HEK293 (cell line): ENCODE measurements at regions not wholly inside any gene's neighbourhood (a gene's known extent, or its start where the extent isn't known, plus 50 kb on each side); places are given as distances from the start of the nearest gene placed in this dataset.

Source experiments
- CTCF ChIA-PET: fragments of 350-600 bp; formaldehyde crosslinking; extraction: SDS; loops from one replicate; lab custom pipeline; 2021; ENCODE audit warnings: antibody characterized with exemption; lab: Yijun Ruan, JAX
- POLR2A ChIA-PET: fragments of 300-600 bp; formaldehyde crosslinking; extraction: SDS; loops from one replicate; lab custom pipeline; 2020; ENCODE audit warnings: antibody characterized with exemption, inconsistent platforms; lab: Yijun Ruan, JAX
- H3K27ac ChIP-seq: fragments of 200-500 bp; sonication (Bioruptor generic); 2 replicates; pipeline ENCODE4 v1.5.1; 2014; ENCODE audit warnings: low read depth, low read length, control low read depth, inconsistent platforms; ENCODE audit errors: extremely low read depth
- H3K36me3 ChIP-seq, 2 experiments: fragments of 200-500 bp in 1 of 2; sonication (Bioruptor generic) in 1 of 2; 1 replicate in 1 of 2; 2 replicates in 1 of 2; pipeline ENCODE4 v1.5.1; 2014 to 2017; ENCODE audit warnings: inconsistent platforms in 2 of 2, low read length in 2 of 2; ENCODE audit not compliant: control insufficient read depth in 2 of 2, insufficient read depth in 1 of 2
- H3K4me1 ChIP-seq: fragments of 200-500 bp; sonication (Bioruptor generic); 2 replicates; pipeline ENCODE4 v1.5.1; 2014; ENCODE audit warnings: mild to moderate bottlenecking, low read length, inconsistent platforms; ENCODE audit not compliant: control insufficient read depth, insufficient read depth
- H3K4me3 ChIP-seq: 2 replicates; pipeline ENCODE4 v1.5.1; 2011; ENCODE audit warnings: low read depth, mild to moderate bottlenecking, control low read depth, low read length, moderate library complexity
- H3K9me3 ChIP-seq: fragments of 200-500 bp; sonication (Bioruptor generic); 2 replicates; pipeline ENCODE4 v1.5.1; 2014; ENCODE audit warnings: low read depth, low read length, inconsistent platforms; ENCODE audit not compliant: control insufficient read depth, insufficient read depth
- GFI1B ChIP-seq: fragments of 450-650 bp; formaldehyde crosslinking; IDR thresholded peaks from 2 replicates; pipeline ENCODE4 v1.5.1; 2016; ENCODE audit warnings: missing biosample characterization, missing genetic modification characterization
- HOXA7 ChIP-seq: sonication (generic); formaldehyde crosslinking; IDR thresholded peaks from 2 replicates; pipeline ENCODE4 v1.8.1; 2022; ENCODE audit warnings: missing genetic modification reagents, borderline replicate concordance
- KLF1 ChIP-seq: fragments of 450-650 bp; formaldehyde crosslinking; IDR thresholded peaks from 2 replicates; pipeline ENCODE4 v1.5.1; 2016; ENCODE audit warnings: missing biosample characterization, missing genetic modification characterization
- KLF16 ChIP-seq: fragments of 450-650 bp; formaldehyde crosslinking; IDR thresholded peaks from 2 replicates; pipeline ENCODE4 v1.5.1; 2017; ENCODE audit warnings: missing biosample characterization, missing genetic modification characterization
- MYNN ChIP-seq: fragments of 450-650 bp; formaldehyde crosslinking; IDR thresholded peaks from 2 replicates; pipeline ENCODE4 v1.5.1; 2016; ENCODE audit warnings: missing biosample characterization, missing genetic modification characterization, borderline replicate concordance
- MZF1 ChIP-seq: fragments of 450-650 bp; formaldehyde crosslinking; IDR thresholded peaks from 2 replicates; pipeline ENCODE4 v1.5.1; 2017; ENCODE audit warnings: missing biosample characterization, missing genetic modification characterization, borderline replicate concordance
- OVOL3 ChIP-seq: fragments of 450-650 bp; formaldehyde crosslinking; IDR thresholded peaks from 2 replicates; pipeline ENCODE4 v1.5.1; 2016; ENCODE audit warnings: missing biosample characterization, missing genetic modification characterization
- RBAK ChIP-seq: fragments of 450-650 bp; formaldehyde crosslinking; IDR thresholded peaks from 2 replicates; pipeline ENCODE4 v1.5.1; 2016; ENCODE audit warnings: missing biosample characterization, missing genetic modification characterization
- SP2 ChIP-seq: fragments of 450-650 bp; formaldehyde crosslinking; IDR thresholded peaks from 2 replicates; pipeline ENCODE4 v1.5.1; 2016; ENCODE audit warnings: missing biosample characterization, missing genetic modification characterization
- ZBTB8A ChIP-seq: fragments of 450-650 bp; formaldehyde crosslinking; IDR thresholded peaks from 2 replicates; pipeline ENCODE4 v1.5.1; 2016; ENCODE audit warnings: missing biosample characterization, missing genetic modification characterization
- ZNF175 ChIP-seq: fragments of 450-650 bp; formaldehyde crosslinking; IDR thresholded peaks from 2 replicates; pipeline ENCODE4 v1.5.1; 2016; ENCODE audit warnings: missing biosample characterization, missing genetic modification characterization
- ZNF184 ChIP-seq: fragments of 450-650 bp; IDR thresholded peaks from 2 replicates; pipeline ENCODE4 v1.5.1; 2018; ENCODE audit warnings: missing biosample characterization, mild to moderate bottlenecking, missing genetic modification characterization
- ZNF341 ChIP-seq: fragments of 450-650 bp; formaldehyde crosslinking; IDR thresholded peaks from 2 replicates; pipeline ENCODE4; 2016; ENCODE audit warnings: low read depth, missing biosample characterization, missing genetic modification characterization
- ZNF548 ChIP-seq: fragments of 450-650 bp; formaldehyde crosslinking; IDR thresholded peaks from 2 replicates; pipeline ENCODE4 v1.5.1; 2016; ENCODE audit warnings: missing biosample characterization, missing genetic modification characterization
- ZNF558 ChIP-seq: fragments of 450-650 bp; formaldehyde crosslinking; IDR thresholded peaks from 2 replicates; pipeline ENCODE4 v1.5.1; 2016; ENCODE audit warnings: missing biosample characterization, missing genetic modification characterization
- ZNF660 ChIP-seq: fragments of 450-650 bp; IDR thresholded peaks from 2 replicates; pipeline ENCODE4 v1.5.1; 2018; ENCODE audit warnings: missing biosample characterization, mild to moderate bottlenecking, missing genetic modification characterization
- ZNF670 ChIP-seq: fragments of 450-650 bp; formaldehyde crosslinking; IDR thresholded peaks from 2 replicates; pipeline ENCODE4 v1.5.1; 2016; ENCODE audit warnings: missing biosample characterization, missing genetic modification characterization, low read depth
- ZNF677 ChIP-seq: fragments of 450-650 bp; IDR thresholded peaks from 2 replicates; pipeline ENCODE4 v1.5.0; 2018; ENCODE audit warnings: missing biosample characterization, mild to moderate bottlenecking, missing genetic modification characterization, moderate library complexity
- TF ChIP-seq, protein P1 (sequence below): fragments of 450-650 bp; formaldehyde crosslinking; IDR thresholded peaks from 2 replicates; pipeline ENCODE4 v1.5.1; 2016; ENCODE audit warnings: missing biosample characterization, missing genetic modification characterization
- TF ChIP-seq, protein P2 (sequence below): fragments of 450-650 bp; formaldehyde crosslinking; IDR thresholded peaks from 2 replicates; pipeline ENCODE4 v1.5.1; 2016; ENCODE audit warnings: missing biosample characterization, missing genetic modification characterization, borderline replicate concordance
- TF ChIP-seq, protein P3 (sequence below): fragments of 450-650 bp; formaldehyde crosslinking; IDR thresholded peaks from 2 replicates; pipeline ENCODE4 v1.5.1; 2016; ENCODE audit warnings: missing biosample characterization, missing genetic modification characterization
- TF ChIP-seq, protein P4 (sequence below): fragments of 450-650 bp; formaldehyde crosslinking; IDR thresholded peaks from 2 replicates; pipeline ENCODE4 v1.5.1; 2017; ENCODE audit warnings: missing biosample characterization, missing genetic modification characterization
- TF ChIP-seq, protein P5 (sequence below): fragments of 450-650 bp; formaldehyde crosslinking; conservative IDR thresholded peaks from 2 replicates; pipeline ENCODE4 v1.5.1; 2016; ENCODE audit warnings: low read depth, missing biosample characterization, missing genetic modification characterization

DNA sequence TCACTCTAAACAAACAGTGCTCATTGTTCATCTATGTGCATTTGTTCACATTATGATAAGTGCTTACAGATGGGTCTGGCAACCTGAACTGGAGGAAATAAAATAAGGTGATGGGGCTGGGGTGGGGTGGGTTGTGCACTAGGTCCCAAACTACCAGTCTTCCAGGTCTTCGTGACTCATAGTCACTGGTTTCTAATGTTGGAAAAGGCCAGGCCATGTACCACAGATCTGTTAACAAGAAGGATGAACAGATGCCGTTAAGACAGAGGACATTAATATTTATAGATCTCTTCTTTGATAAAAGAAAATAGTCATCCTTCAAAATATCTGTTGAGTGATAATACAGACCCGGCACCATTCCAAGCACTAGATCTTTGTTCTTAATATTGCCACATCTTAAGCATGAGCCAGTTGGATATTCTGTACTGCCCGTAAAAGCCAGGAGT lies 71.4 kb upstream of the STARD4 start:
- Histone ChIP-seq H3K4me1 (no peaks in the 10 kb centered on the region), H3K36me3 (no peaks in the 10 kb centered on the region), H3K9me3 (no peaks in the 10 kb centered on the region), H3K4me3 (no peak overlapping the region), H3K27ac (no peak overlapping the region)
- CTCF ChIA-PET, result no interaction called here
- POLR2A ChIA-PET, result no interaction called here
- TF ChIP-seq ZNF677 (tag by site-specific recombination) (no peak), ZNF660 (tag by site-specific recombination) (no peak), ZNF175 (no peak), HOXA7 (no peak), MYNN (tag by site-specific recombination) (no peak), ZNF670 (no peak), OVOL3 (tag by site-specific recombination) (no peak)
- TF ChIP-seq, protein P1, sequence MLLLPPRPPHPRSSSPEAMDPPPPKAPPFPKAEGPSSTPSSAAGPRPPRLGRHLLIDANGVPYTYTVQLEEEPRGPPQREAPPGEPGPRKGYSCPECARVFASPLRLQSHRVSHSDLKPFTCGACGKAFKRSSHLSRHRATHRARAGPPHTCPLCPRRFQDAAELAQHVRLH (tag by site-specific recombination), result no peak

DNA sequence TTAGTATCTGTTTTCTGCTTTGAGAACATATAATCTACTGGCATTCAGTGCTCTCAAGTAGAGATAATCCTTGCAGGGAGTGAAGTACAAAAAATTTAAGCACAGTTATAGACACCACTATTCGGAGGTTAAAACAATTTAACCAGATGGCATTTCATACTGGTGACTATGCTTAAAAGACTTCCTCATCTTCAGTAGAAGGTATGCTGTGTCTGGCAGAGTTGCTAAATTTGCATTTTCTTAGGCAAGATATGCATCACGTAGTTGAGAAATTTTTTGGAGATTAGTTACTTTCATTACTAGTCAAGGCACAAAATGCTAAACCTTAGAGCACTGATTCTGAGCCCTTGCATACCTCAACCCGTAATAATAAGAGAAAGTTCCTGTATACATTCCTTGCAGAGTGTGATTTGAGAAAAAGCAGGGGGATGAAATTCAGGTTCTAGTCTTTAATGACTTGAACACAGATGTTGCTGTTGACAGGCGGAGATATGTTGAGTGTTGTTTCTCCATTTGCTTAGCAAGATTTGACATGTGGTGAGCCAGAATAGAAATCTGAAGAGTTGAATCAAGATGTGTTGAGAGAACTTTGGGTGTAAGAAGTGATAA lies 70.8 kb upstream of the STARD4 start:
- ChIA-PET POLR2A (no interaction called here), CTCF (no interaction called here)
- Histone ChIP-seq H3K27ac (no peak overlapping the region), H3K4me1 (no peaks in the 10 kb centered on the region), H3K36me3 (no peaks in the 10 kb centered on the region), H3K9me3 (no peaks in the 10 kb centered on the region), H3K4me3 (no peak overlapping the region)
- TF ChIP-seq, protein P2, sequence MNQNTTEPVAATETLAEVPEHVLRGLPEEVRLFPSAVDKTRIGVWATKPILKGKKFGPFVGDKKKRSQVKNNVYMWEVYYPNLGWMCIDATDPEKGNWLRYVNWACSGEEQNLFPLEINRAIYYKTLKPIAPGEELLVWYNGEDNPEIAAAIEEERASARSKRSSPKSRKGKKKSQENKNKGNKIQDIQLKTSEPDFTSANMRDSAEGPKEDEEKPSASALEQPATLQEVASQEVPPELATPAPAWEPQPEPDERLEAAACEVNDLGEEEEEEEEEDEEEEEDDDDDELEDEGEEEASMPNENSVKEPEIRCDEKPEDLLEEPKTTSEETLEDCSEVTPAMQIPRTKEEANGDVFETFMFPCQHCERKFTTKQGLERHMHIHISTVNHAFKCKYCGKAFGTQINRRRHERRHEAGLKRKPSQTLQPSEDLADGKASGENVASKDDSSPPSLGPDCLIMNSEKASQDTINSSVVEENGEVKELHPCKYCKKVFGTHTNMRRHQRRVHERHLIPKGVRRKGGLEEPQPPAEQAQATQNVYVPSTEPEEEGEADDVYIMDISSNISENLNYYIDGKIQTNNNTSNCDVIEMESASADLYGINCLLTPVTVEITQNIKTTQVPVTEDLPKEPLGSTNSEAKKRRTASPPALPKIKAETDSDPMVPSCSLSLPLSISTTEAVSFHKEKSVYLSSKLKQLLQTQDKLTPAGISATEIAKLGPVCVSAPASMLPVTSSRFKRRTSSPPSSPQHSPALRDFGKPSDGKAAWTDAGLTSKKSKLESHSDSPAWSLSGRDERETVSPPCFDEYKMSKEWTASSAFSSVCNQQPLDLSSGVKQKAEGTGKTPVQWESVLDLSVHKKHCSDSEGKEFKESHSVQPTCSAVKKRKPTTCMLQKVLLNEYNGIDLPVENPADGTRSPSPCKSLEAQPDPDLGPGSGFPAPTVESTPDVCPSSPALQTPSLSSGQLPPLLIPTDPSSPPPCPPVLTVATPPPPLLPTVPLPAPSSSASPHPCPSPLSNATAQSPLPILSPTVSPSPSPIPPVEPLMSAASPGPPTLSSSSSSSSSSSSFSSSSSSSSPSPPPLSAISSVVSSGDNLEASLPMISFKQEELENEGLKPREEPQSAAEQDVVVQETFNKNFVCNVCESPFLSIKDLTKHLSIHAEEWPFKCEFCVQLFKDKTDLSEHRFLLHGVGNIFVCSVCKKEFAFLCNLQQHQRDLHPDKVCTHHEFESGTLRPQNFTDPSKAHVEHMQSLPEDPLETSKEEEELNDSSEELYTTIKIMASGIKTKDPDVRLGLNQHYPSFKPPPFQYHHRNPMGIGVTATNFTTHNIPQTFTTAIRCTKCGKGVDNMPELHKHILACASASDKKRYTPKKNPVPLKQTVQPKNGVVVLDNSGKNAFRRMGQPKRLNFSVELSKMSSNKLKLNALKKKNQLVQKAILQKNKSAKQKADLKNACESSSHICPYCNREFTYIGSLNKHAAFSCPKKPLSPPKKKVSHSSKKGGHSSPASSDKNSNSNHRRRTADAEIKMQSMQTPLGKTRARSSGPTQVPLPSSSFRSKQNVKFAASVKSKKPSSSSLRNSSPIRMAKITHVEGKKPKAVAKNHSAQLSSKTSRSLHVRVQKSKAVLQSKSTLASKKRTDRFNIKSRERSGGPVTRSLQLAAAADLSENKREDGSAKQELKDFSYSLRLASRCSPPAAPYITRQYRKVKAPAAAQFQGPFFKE (tag by site-specific recombination), result no peak
- TF ChIP-seq SP2 (tag by site-specific recombination) (no peak), ZBTB8A (no peak), KLF1 (tag by site-specific recombination) (no peak), RBAK (tag by site-specific recombination) (no peak), KLF16 (tag by site-specific recombination) (no peak), ZNF548 (tag by site-specific recombination) (no peak), ZNF175 (no peak), ZNF184 (tag by site-specific recombination) (no peak), ZNF341 (tag by site-specific recombination) (no peak), GFI1B (tag by site-specific recombination) (no peak), MZF1 (tag by site-specific recombination) (no peak), ZNF558 (tag by site-specific recombination) (no peak)
- TF ChIP-seq, protein P3, sequence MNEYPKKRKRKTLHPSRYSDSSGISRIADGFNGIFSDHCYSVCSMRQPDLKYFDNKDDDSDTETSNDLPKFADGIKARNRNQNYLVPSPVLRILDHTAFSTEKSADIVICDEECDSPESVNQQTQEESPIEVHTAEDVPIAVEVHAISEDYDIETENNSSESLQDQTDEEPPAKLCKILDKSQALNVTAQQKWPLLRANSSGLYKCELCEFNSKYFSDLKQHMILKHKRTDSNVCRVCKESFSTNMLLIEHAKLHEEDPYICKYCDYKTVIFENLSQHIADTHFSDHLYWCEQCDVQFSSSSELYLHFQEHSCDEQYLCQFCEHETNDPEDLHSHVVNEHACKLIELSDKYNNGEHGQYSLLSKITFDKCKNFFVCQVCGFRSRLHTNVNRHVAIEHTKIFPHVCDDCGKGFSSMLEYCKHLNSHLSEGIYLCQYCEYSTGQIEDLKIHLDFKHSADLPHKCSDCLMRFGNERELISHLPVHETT (tag by site-specific recombination), result no peak
- TF ChIP-seq, protein P4, sequence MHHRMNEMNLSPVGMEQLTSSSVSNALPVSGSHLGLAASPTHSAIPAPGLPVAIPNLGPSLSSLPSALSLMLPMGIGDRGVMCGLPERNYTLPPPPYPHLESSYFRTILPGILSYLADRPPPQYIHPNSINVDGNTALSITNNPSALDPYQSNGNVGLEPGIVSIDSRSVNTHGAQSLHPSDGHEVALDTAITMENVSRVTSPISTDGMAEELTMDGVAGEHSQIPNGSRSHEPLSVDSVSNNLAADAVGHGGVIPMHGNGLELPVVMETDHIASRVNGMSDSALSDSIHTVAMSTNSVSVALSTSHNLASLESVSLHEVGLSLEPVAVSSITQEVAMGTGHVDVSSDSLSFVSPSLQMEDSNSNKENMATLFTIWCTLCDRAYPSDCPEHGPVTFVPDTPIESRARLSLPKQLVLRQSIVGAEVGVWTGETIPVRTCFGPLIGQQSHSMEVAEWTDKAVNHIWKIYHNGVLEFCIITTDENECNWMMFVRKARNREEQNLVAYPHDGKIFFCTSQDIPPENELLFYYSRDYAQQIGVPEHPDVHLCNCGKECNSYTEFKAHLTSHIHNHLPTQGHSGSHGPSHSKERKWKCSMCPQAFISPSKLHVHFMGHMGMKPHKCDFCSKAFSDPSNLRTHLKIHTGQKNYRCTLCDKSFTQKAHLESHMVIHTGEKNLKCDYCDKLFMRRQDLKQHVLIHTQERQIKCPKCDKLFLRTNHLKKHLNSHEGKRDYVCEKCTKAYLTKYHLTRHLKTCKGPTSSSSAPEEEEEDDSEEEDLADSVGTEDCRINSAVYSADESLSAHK (tag by site-specific recombination), result no peak
- TF ChIP-seq, protein P5, sequence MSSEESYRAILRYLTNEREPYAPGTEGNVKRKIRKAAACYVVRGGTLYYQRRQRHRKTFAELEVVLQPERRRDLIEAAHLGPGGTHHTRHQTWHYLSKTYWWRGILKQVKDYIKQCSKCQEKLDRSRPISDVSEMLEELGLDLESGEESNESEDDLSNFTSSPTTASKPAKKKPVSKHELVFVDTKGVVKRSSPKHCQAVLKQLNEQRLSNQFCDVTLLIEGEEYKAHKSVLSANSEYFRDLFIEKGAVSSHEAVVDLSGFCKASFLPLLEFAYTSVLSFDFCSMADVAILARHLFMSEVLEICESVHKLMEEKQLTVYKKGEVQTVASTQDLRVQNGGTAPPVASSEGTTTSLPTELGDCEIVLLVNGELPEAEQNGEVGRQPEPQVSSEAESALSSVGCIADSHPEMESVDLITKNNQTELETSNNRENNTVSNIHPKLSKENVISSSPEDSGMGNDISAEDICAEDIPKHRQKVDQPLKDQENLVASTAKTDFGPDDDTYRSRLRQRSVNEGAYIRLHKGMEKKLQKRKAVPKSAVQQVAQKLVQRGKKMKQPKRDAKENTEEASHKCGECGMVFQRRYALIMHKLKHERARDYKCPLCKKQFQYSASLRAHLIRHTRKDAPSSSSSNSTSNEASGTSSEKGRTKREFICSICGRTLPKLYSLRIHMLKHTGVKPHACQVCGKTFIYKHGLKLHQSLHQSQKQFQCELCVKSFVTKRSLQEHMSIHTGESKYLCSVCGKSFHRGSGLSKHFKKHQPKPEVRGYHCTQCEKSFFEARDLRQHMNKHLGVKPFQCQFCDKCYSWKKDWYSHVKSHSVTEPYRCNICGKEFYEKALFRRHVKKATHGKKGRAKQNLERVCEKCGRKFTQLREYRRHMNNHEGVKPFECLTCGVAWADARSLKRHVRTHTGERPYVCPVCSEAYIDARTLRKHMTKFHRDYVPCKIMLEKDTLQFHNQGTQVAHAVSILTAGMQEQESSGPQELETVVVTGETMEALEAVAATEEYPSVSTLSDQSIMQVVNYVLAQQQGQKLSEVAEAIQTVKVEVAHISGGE (tag by site-specific recombination), result no peak
